ENCODE measurements at regions not wholly inside any gene's neighbourhood (a gene's known extent, or its start where the extent isn't known, plus 50 kb on each side); places are given as distances from the start of the nearest gene placed in this dataset.

DNA sequence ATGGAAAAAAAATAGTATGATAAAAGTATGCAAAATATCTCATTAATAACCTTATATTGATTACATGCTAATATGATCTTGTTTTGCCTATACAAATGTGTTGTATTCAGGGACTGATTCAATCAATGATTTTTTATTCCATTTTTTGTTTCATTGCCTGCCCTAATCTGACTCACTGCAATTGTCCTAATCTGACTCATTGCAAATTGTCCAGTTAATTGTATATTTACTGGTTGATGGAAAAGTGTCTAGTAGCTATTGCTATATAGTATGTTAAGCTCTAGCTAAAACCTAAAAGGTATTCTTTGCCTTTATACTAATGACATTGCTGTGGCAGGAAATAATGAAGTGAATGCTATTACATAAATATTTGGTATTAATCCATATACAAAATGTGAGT lies 728.9 kb upstream of the ZP4 start (continued):
- TF ChIP-seq, protein P1, sequence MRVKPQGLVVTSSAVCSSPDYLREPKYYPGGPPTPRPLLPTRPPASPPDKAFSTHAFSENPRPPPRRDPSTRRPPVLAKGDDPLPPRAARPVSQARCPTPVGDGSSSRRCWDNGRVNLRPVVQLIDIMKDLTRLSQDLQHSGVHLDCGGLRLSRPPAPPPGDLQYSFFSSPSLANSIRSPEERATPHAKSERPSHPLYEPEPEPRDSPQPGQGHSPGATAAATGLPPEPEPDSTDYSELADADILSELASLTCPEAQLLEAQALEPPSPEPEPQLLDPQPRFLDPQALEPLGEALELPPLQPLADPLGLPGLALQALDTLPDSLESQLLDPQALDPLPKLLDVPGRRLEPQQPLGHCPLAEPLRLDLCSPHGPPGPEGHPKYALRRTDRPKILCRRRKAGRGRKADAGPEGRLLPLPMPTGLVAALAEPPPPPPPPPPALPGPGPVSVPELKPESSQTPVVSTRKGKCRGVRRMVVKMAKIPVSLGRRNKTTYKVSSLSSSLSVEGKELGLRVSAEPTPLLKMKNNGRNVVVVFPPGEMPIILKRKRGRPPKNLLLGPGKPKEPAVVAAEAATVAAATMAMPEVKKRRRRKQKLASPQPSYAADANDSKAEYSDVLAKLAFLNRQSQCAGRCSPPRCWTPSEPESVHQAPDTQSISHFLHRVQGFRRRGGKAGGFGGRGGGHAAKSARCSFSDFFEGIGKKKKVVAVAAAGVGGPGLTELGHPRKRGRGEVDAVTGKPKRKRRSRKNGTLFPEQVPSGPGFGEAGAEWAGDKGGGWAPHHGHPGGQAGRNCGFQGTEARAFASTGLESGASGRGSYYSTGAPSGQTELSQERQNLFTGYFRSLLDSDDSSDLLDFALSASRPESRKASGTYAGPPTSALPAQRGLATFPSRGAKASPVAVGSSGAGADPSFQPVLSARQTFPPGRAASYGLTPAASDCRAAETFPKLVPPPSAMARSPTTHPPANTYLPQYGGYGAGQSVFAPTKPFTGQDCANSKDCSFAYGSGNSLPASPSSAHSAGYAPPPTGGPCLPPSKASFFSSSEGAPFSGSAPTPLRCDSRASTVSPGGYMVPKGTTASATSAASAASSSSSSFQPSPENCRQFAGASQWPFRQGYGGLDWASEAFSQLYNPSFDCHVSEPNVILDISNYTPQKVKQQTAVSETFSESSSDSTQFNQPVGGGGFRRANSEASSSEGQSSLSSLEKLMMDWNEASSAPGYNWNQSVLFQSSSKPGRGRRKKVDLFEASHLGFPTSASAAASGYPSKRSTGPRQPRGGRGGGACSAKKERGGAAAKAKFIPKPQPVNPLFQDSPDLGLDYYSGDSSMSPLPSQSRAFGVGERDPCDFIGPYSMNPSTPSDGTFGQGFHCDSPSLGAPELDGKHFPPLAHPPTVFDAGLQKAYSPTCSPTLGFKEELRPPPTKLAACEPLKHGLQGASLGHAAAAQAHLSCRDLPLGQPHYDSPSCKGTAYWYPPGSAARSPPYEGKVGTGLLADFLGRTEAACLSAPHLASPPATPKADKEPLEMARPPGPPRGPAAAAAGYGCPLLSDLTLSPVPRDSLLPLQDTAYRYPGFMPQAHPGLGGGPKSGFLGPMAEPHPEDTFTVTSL (CRISPR knock-in tag; IDR thresholded peaks at IDR 0.05; ENCODE audit: borderline replicate concordance): no peak
- TF ChIP-seq ZNF24 (IDR thresholded peaks at IDR 0.05): no peak
- TF ChIP-seq ZNF776 (CRISPR knock-in tag; IDR thresholded peaks at IDR 0.05): no peak
- TF ChIP-seq ZNF556 (CRISPR knock-in tag; IDR thresholded peaks at IDR 0.05; ENCODE audit: borderline replicate concordance): no peak
- no peak for TF ChIP-seq ZNF792 (CRISPR knock-in tag; IDR thresholded peaks at IDR 0.05)
- TF ChIP-seq, protein P2, sequence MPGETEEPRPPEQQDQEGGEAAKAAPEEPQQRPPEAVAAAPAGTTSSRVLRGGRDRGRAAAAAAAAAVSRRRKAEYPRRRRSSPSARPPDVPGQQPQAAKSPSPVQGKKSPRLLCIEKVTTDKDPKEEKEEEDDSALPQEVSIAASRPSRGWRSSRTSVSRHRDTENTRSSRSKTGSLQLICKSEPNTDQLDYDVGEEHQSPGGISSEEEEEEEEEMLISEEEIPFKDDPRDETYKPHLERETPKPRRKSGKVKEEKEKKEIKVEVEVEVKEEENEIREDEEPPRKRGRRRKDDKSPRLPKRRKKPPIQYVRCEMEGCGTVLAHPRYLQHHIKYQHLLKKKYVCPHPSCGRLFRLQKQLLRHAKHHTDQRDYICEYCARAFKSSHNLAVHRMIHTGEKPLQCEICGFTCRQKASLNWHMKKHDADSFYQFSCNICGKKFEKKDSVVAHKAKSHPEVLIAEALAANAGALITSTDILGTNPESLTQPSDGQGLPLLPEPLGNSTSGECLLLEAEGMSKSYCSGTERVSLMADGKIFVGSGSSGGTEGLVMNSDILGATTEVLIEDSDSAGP (CRISPR knock-in tag; IDR thresholded peaks at IDR 0.05; ENCODE audit: borderline replicate concordance): no peak
- no peak for TF ChIP-seq ZNF781 (CRISPR knock-in tag; IDR thresholded peaks at IDR 0.05; ENCODE audit: borderline replicate concordance, not compliant biosample characterization)
